Fibroblast of gingiva (primary cell): ENCODE measurements at regions not wholly inside any gene's neighbourhood (a gene's known extent, or its start where the extent isn't known, plus 50 kb on each side); places are given as distances from the start of the nearest gene placed in this dataset.

ENCODE experiments used
- DNase-seq: peaks from one replicate; pipeline ENCODE4 v3.0.0-alpha.2; 2011; ENCODE audit warnings: low read depth

DNA sequence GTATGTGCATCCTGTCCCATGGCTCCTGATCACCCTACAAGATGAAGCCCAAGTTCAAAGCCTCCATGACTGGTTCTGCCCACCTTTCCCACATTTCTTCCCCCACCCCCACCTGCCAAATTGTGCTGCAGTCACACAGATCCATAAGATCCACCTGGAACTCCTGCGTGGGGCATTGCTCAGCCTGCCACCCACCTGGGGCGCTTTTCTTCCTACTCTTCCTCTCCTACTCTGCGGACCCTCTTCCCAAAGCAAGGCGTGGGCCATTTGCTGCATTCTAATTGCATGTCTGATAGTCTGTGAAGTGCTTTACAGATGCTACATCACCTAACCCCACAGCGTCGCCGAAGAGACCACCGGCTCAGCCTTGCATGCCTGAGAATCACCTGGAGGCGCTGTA lies 402.4 kb upstream of the ID2 start:
- no peak for DNase-seq

DNA sequence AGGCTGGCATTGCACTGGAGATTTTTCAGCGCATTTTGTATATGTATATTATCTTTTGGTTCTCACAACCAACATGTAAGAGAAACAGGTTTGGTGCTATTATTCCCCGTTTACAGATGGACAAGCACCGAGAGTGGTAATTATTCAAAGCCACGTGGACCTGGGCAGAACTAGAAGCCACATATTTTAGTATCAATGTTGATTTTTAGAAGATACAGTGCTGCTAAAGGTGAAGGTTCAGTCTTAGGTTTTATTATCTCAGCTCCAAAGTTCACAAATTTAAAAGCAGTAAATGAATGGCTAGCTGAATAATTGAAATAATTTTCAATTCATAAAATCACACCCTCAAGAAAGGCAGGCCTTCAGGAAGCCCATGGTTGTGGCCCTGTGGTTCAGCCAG lies 400.6 kb upstream of the ID2 start:
- no peak for DNase-seq

DNA sequence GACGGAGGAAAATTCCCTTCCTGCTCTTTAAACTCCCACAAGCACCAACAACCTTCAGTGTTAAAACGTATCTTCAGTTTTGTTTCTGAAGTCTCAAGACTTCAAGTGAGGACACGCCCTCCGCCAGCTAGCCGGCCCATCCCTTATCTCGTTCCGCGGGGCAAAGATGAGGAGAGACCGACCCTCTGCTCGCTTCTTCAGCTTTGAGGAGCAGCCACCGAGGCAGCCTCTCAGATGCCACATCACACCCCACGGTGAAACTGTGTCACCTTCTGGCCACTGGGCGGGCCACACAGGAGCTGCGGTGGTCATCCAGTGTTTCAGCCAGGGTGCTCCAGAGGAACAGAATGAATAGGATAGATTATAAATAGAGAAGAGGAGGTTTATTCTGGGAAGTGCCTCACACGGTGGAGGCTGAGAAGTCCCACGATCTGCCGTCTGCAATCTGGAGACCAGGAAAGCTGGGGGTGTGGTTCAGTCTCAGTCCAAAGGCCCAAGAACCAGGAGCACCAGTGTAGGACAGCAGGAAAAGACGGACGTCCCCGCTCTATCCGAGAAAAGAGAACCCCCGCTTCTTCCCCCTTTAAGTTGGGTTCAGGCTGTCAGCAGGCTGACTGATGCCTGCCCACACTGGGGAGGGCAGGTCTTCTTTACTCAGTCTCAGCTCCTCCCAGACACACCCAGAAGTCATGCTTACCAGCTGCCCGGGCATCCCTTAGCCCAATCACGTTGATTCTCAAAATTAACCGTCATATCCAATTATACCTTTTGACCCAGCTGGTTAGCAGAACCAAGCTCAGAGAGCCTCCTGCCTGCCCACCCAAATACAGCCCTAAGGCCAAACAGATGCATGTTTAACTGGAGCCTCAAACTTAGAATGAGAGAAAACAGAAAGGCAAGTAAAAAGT lies 399.7 kb upstream of the ID2 start:
- no peak for DNase-seq

DNA sequence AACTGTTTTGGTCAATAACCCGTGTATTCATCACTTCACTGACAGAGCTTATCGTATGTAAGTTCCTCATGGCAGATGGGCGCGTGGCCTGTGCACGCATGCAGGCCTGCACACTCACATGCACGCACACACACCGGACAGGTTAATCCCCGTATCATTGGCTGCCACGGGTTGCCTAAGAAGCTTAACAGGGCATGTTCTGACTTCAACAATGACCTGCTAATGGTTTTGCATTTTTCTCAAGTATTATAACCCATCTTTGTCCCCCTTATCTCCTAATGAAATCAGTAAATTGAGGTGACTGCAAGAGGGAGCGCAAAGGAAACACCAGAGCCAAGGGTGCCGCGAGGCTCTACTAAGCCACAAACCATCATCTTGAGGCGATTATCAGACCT lies 399.0 kb upstream of the ID2 start:
- DNase-seq, result no peak

DNA sequence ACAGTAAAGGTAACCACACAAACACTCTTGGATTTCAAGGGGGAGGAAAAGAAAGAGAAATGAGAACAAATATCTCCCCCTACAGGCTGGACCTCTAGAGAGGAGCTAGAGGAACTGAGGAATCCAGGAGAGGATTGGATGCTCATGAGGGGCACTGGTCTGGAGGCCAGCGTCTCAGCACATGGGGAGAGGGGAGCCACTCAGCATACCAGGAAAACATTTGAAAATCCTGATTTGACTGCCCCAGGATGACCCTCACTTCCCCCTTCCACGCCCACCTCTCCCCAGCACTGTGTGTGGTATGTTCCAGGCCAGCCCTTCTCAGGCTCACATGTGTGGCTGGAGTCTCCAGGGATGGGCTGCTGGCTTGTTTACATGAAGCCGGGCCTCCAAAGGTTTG lies 396.8 kb upstream of the ID2 start:
- no peak for DNase-seq

DNA sequence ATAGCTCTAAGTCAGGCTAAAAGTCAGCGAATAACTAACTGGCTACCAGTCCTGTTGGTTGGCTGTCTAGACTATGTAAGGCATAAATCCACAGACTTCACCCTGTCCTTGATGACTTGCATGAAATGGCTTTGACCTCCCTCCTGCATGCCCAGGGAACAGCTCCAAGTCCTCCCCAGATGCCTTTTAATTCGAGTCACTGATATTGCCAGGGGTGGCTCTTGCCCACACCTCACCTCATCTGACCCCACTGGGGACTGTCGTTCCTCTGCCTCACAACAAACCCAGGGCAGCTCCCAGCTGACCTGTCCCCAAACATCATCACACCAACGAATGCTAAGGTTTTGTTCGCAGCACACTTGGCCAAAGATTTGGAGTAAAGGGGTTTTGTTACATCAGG lies 396.0 kb upstream of the ID2 start:
- no peak for DNase-seq

DNA sequence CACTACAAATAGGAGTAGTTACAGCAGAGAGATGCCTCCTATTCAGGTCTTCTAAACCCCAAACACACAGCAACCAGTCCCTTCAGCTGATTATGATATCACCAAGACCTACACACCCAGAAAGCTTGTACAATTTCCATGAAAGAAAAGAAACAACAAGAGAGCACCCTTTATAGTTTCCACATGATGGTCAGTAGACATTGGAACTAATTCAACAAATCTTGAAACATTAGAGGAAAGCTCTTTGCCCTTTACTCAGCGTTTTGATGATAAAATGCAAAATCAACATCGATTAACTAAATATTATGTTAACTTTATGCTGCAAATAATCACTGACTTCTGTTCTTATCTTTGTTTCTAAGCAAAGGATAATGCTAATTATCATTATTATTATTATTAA lies 393.6 kb upstream of the ID2 start:
- no peak for DNase-seq

DNA sequence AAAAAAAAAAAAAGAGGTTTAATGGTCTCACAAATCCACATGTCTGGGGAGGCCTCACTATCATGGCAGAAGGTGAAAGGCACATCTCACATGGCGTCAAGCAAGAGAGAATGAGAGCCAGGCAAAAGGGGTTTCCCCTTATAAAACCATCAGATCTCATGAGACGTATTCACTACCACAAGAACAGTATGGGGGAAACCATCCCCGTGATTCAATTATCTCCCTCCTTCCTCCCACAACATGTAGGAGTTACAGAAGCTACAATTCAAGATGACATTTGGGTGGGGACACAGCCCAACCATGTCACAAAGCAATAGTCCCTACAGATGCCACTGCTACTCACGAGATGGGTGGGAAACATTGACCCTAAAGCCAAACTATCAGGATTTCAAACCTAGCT lies 392.7 kb upstream of the ID2 start:
- no peak for DNase-seq

DNA sequence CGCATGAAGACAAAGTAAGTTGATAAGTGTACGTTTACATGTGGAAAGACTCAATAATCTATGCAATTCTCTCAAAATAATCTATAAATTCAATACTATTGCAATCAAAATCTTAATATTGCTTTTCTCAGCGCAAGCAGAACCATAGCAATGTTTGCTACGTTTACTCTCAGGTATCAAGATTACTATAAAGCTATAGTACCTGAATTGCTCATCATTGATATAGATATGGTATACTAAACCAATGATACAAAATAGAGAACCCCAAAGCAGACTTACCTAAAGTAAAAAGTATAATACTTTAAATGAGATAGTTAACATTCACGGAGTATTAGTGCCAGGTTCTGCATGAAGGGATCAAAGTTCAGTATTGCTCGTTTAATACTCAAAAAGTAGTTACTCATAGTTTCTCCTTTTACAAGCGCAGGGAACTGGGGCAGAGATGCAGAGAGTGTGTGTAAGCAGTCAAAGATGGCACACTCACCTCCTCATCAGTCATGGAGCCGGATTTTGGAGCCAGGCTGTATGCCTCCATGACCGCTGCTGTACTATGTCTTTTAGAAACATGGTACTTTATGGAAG lies 391.0 kb upstream of the ID2 start:
- DNase-seq, result no peak

DNA sequence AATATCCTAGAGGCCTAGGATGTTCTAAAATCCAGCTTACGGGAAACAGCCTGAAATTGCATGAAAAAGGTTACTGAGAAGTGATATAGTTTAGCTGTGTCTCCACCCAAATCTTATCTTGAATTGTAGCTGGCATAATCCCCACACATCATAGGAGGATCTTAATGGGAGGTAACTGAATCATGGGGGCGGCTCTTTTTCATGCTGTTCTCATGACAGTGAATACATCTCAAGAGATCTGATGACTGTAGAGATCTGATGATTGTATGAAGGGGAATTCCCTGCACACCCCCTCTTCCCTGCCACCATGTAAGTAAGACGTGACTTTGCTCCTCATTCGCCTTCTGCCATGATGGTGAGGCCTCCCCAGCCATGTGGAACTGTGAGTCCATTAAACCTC lies 385.6 kb upstream of the ID2 start:
- no peak for DNase-seq

DNA sequence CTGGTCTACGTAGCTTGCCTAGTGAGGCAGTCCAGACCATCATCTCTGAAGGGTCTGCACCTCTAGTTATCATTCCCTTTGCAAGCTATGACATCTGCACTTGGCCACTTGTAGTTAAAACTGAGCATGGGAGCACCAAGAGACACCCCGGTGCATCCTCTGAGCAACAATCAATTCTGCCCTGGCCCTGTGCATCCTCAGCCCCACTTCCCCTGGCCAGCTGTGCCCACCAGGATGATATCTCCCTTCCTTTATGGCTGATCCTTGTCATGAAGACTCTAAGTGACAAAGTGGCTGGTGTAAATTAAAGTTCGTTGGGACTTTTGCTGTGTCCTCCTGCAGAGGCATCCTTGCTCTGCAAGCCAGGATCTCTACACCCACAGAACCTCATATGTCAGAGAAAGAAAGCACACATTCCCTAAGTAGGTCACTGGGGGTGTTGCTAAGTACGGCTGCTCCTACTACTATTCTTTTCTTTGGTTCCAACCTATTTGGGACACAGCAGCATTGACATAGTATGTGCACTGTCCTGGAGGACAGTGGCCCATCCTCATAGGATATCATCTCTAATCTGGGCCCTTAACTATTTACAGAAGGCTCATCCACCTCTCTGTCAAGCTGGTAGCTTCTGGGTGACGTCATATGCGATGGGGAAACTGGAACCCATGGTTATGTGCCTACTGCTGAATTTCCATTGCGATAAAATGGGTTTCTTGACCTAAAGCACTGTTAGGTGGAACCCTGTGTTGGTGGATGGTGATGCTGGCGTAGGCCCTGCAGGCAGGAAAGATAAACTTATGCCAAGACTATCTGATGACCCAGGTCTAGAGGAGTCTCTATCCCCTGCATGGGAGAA lies 384.3 kb upstream of the ID2 start:
- DNase-seq, result no peak

DNA sequence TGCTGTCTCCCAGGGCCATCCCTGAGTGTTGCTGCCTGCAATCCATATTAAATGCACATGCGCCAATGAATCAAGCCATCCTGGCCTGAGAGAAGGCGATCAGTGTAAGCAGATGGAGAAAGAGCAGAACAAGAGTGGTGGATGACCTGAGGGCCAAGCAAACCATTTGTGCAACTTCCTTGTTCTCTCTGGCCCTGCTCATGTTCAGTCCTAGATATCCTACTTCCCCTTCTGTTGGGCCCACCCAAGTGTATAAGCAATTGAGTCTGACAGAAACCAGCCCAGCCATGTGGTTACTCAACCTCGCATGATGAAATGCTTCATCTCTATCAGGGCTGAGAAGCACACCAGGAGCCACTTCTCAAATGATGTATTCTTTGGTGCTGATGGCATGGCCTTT lies 383.1 kb upstream of the ID2 start:
- DNase-seq, result no peak

DNA sequence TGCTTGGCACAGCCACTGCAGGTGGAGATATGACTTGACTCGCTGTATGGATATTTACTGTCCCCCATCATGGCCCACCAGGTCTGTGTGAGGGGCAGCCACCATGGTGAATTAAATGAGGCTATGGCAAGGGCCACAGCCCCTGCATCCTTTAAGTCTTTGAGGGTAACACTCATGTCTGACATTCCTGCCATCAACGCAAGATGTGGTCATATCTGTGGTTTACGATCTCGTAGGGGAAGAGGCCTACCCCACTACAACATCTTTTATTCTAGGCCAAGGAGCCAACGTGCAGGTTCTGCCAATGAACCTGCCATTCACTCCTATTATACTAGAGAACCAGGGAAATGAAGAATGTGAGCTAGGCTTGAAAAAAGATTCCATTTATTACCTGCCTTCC lies 381.6 kb upstream of the ID2 start:
- no peak for DNase-seq

DNA sequence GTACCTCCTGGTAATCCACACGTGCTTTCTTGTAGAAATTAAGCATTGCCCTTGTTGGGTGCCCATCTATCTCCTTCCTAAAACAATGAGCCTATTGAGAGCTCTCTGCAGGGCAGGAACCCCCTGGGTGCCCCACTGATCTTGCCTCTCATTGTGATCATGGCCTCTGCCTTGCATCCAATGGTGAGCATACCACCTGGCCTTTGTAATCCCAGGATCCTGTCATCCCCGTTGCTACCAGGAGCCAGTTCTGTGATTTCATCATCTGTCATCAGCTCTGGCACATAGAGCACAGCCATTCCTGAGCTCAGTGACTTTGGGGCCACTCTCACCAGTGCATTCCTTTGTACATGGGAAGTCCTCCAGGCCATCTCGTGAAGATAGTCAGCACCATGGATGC lies 381.0 kb upstream of the ID2 start:
- no peak for DNase-seq

DNA sequence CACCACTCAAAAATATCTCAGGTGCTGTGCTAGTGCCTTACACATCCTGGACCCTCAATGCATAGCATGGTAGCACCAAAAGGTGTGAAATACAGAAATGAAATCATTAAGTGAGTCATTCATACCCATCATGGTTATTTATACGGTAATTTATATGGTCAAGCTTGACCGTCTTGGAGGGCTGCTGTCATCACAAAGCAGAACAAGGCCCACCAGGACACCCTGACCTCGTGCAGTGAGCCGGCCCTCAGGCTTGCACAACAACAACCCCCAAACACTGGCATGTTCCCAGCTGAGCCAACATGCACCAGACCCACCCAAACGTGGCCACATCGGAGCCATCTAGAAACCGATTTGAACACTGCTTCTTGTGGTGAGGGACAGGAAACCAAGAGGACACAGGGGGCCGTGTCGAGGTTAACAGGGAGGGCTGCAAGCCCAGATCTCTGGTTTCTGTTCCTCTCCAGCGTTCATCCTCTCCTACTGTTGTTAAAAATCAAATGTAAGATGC lies 378.5 kb upstream of the ID2 start:
- no peak for DNase-seq

DNA sequence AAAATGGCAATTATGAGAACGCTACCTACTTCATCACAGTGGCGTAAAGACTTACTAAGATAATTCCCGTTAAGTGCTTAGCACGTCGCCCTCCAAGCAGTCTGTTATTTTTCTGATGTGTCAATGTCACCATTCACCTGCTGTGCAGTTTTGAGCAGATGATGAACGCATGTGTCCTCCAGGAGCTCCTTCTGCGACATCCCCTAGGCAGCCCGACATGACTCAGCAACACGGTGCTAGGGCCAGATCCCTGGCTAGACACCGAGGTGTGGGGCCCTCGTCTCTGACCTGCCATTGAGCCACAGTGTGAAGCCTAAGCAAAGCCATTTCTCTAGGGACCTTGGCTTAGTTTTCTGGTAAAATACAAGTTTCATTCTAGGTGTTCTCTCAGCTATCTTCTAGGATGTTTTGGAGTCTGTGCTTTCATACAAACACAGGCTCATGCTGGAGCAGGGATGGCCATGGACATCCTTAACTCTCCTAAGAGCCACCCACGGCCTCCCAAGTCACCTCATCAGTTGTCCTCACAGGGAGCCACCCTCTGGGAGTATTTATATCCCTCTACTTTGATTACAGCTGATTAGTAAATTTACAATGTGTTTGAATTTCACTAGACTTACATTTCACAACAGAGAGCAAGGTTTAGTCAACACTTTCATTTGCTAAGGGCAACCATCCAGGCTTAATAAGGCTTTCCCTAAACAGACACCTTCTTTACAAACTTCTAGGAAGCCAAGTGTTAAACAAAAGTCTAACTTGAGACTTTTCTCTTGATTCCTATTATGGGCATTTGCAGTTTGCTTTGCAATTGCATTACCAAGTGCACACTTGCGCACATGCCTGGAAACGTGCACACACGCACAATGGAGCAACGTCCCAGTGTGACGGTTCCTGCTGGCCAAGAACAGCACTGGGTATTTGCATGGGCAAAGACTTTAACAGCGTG lies 376.8 kb upstream of the ID2 start:
- DNase-seq, result no peak

DNA sequence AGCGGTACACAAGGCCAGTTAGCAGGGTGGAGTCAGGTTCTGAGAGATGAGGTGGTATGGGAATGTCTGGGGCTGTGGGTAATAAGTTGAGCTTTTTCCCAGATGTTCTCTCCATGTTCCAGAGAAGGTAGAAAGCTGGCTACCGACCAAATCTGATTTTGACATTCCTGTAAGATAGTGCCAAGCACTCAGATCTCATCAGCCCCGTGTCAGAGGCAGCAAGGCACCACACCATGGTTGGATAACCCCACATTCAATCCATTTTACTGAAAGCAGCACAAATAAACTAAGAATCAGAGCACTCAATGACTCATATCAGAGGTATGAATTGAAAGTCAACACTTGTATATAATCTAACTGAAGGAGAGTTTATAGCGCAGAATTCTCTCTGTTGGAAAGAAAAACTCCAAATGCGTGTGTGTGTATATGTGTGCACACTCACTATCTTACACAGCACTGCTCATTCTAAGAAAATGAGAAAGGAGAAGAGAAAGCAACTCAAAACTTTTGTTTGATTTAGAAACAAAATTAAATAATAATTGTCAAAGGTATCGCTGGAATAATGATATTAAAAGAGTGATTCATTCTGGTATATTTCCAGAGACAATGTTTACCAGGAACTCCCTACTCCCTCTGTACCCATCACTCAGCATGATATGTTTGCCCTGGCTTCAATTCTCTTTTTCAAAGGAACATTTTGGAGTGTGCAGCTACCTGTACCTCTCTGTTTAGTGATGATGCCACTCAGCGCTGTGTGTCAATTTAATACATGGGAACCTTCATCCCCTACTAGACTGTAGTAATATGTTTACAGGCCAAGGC lies 375.1 kb upstream of the ID2 start:
- DNase-seq, result no peak

DNA sequence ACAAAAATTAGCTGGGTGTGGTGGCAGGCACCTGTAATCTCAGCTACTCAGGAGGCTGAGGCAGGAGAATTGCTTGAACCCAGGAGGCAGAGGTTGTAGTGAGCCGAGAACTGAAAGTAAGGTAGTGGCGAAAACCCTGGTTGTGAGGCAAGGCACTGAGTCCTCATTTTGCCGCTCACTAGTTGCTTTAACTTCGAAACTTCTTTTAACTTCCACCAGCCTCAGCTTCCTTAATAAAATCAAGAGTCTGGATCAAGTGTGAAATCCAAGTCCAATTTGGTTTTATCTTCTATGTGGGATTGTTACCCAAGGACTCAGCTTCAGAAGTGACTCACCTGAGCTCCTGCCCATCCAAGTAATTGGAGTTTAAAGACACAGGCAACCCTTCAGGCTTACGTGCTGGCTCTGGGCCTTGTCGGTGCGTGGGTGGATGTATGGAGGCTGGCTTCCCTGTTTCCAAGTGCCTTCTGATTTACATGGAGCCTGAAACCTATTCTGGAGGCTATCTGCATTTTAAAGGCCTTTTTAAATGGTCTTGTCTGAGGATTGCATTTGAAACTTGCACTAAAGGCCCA lies 374.2 kb upstream of the ID2 start:
- no peak for DNase-seq

DNA sequence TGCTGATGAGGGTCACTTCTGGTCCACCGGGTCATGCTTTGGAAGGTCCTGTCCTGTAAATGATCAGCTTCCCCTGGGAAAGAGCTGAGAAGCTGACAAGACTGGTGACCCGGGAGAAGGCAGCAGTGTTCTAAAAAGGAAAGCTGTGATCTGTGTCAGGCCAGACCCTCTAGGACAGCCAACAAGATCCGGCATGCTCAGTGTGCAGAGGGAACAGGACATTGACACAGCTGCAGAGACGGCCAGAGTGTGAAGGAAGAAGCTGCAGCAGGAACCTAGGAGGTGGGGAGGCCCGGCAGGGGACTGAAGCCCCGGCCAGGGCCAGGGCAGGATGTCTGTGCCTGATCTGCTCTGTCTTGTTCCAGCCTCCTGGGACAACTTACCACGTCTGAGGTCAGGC lies 372.7 kb upstream of the ID2 start:
- no peak for DNase-seq
